SW480 (cell line): ENCODE measurements at regions not wholly inside any gene's neighbourhood (a gene's known extent, or its start where the extent isn't known, plus 50 kb on each side); places are given as distances from the start of the nearest gene placed in this dataset.
A peak's percentile ranks its signal among the peaks of the same experiment; 100 is the strongest.

ENCODE experiments used
- DNase-seq: peaks from one replicate; pipeline ENCODE4 v3.0.0-alpha.2; 2016; ENCODE audit warnings: low spot score

DNA sequence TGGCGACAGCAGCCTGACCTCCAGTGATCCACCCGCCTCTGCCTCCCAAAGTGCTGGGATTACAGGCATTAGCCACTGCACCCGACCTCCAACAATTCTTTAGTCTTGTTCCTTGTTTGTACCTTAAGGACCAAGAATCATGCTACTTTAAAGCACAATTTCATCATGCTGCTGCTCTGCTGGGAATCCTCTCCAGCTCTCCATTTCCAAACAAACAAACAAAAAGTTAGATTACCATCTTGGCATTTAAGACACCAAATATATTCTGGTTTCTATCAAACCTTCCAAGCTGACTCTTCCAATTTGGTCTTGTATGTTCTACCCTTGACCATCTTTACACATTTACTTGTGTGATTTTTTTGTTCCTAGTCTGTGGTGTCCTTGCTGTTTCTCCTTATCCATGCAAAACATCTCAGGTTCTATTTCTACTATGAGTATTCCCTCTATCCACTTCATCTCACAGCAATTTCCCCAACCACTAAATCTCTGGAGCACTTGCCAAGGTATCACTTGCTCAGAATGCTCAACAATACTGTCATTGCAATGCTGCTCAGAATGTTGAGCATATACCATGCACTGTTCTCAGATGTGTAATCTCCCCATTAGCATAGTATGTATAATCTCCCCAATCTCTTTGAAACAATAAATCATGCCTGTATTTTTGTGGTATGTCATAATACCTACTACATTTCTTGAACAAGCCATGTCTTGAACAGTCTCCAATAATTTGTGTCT is 73.2 kb upstream of the GALNT5 start:
- DNase-seq, result no peak

GRCh38 chr2:157185476-157186227 is 71.9 kb upstream of the GALNT5 start:
- no peak for DNase-seq

DNA sequence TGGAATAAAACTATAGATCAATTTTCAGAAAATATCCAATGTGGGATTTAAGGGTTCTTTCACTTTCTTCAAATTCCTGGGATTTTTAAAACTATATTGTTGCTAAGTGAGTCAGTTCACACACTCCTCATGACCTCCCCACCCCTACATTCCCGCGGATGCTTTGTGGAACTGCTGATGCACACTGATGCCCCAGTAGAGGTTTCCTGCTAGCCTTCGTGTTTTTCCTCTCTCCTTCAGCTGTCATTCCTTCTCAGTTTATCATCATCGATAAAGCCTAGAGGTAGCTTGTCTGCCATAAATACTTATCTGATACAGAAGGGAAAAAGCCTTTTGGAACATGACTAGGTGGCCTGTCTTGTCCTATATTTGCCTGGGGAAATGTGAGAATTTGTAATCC is 67.4 kb upstream of the GALNT5 start:
- DNase-seq, result no peak

DNA sequence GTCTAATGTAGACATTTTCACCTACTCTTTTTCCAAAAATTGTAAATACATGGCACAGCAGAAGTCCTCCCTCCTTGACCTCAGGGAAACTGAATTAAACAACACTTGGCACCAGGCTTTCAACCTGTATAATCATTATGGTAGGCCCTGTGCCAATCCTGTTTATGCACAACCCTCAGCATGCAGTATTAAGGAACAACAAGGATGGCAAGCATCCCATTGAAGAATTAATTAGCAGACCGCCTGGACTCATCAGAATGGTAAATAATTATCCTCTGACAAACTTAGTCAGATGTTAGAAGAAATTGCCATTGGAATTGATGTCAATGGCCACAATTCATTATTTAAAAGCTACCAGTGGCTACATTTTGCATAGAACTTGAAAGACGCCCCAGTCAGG is 66.3 kb upstream of the GALNT5 start:
- no peak for DNase-seq

DNA sequence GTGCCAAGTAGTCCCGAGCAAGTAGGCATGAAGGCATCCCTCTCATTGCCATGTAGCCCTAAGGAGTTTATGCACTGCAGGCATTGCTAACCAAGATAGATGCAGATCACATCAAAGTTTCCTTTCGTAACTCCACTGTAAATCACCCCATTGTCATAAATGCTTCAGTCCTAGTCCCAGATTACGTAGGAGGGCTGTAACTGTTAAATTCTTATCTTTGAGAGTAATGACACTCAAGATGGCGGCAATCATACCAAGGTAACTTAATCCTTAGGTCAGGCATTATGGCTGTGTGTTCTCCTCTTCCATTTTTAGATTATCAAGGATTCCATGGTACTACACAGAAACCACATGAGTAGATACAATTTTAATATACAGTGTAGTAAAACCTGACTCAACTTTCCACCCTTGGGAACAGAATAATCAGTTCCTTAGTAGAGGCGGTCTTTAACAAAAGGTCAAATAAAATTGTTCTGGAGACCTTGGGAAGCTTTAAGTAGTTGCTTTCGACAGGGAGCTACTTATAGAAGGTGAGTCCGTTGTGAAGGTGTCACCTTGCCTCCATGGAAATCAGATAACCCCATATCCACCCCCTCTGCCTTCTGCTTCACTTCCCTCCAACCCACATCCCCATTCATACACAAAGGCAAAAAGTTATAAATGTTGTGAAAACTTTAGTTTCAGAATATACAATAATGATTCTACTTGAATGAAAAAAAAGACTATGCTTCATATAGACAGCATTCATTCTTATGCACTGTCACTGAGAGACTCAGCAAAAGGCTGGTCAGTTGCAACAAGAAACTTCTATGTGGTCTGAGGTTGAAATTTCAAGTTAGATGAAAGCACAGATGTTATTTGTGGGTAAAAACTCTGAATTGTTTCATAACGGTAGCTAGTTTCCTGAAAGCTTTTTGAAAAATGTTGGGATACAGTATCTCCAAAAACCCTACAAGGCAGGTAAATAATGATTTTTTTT is 64.8 kb upstream of the GALNT5 start:
- no peak for DNase-seq

GRCh38 chr2:157193461-157193860 is 64.0 kb upstream of the GALNT5 start:
- DNase-seq, result no peak

GRCh38 chr2:157194097-157194688 is 63.3 kb upstream of the GALNT5 start:
- peak; percentile 48 for DNase-seq

DNA sequence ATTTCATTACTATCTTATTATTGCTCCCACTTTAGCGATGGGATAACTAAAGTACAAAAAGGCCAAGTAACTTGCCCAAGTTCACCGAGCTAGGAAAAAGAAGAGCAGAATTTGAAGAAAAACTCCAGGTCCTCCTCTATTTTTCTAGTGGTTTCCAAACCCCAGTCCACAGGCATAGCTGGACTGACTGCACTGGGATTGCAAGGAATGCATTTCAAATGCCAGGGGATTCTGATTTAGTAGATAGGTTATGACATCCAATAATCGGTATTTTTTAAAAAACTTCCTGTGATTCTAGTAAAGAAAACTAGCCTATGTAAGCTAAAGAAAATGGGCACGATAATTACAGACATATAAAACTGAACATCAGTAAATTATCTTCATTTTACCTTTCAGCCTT is 62.7 kb upstream of the GALNT5 start:
- no peak for DNase-seq

GRCh38 chr2:157196956-157197355 is 60.5 kb upstream of the GALNT5 start:
- no peak for DNase-seq

GRCh38 chr2:157197848-157198247 is 59.7 kb upstream of the GALNT5 start:
- DNase-seq, result no peak

- no peak for DNase-seq
Measured at GRCh38 chr2:157203651-157204050, 53.9 kb upstream of the GALNT5 start.

DNA sequence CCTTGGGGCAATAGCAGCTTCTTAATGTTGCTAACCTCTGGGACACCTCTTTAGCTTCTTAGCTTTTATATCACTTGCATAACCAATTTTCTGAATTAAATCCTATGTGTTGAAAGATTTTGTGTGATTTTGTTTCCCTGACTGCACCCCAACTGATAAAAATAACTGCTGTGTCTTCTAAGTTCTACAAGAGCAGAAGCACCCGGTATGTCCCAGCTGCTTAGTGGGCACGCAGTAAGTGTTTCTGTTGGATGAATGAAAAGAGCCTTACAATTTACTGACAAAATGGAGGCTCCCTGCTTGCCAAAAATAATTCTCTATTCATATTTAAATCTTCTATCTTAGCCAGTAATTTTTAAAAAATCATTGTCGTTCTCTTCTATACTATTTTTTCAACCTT is 53.1 kb upstream of the GALNT5 start:
- no peak for DNase-seq

DNA sequence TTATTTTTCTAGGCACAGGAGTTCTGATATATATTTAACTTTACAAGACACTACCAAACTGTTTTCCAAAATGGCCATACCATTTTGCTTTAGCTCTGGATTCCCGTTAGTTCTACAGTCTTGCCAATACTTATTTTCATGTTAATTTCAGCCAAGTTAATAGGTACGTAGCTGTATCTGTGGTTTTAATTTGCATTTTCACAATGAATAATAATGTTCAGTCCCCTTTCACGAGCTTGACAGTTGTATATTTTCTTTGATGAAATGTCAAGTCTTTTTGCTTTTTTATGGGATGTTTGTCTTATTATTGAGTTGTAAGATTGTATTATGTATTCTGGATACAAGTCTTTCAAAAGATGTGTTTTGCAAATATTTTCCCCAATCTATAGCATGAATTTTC is 50.6 kb upstream of the GALNT5 start:
- DNase-seq, result no peak
